SKM-1 (cell line): ENCODE measurements at regions not wholly inside any gene's neighbourhood (a gene's known extent, or its start where the extent isn't known, plus 50 kb on each side); places are given as distances from the start of the nearest gene placed in this dataset.
"Not testable (repeated sequence)": the region's sequence is repeated elsewhere in the genome, so short reads cannot be mapped to it uniquely, and the experiment has no call there.

Experiments
- DNase-seq: peaks from one replicate; lab custom pipeline; 2025; ENCODE audit not compliant: unreplicated experiment; lab: John Stamatoyannopoulos, UW

DNA sequence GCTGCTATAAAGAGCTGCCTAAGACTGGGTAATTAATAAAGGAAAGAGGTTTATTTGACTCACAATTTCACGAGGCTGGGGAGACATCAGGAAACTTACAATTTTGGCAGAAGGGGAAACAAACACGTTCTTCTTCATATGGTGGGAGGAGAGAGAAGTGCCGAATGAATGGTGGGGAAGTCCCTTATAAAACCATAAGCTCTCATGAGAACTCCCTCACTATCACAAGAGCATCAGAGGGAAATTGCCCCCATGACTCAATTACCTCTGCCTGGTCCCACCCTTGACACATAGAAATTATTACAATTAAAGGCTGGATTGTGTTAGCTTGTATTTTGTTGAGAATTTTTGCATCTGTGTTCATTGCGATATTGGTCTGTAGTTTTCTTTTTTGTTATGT, 460.5 kb upstream of the RAB6C start:
- DNase-seq = no peak

- DNase-seq = not testable (repeated sequence)
Observed at GRCh38 chr2:129532158-129532557, 447.3 kb upstream of the RAB6C start.

- DNase-seq = no peak
Observed at GRCh38 chr2:129548880-129549279, 430.6 kb upstream of the RAB6C start.

- no peak for DNase-seq
Observed at GRCh38 chr2:129550536-129550935, 428.9 kb upstream of the RAB6C start.

DNA sequence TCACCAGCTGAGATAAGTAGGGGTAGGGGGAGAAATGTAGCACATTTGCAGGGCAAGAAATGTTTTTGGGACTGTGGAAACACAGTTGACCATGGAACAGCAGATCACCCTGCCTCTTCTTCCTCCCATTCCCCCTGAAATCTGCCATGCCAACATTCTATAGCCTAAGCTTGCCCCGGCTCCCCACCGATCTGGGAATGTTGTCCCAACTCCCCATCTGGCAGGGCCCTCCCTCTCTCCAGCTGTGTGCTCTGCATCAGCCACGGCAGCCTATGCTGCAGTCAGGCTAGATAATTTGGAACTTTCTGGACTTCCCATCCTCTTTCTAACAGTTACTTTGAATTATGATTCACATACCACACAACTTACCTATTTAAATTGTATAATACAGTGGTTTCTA, 425.1 kb upstream of the RAB6C start:
- DNase-seq = no peak

- no peak for DNase-seq
Observed at GRCh38 chr2:129559101-129559500, 420.4 kb upstream of the RAB6C start.

GRCh38 chr2:129565551-129566109, 413.8 kb upstream of the RAB6C start:
- DNase-seq = no peak

GRCh38 chr2:129570812-129571211, 408.7 kb upstream of the RAB6C start:
- not testable (repeated sequence) for DNase-seq

GRCh38 chr2:129575431-129575830, 404.0 kb upstream of the RAB6C start:
- DNase-seq = no peak

GRCh38 chr2:129575880-129576279, 403.6 kb upstream of the RAB6C start:
- DNase-seq = no peak

DNA sequence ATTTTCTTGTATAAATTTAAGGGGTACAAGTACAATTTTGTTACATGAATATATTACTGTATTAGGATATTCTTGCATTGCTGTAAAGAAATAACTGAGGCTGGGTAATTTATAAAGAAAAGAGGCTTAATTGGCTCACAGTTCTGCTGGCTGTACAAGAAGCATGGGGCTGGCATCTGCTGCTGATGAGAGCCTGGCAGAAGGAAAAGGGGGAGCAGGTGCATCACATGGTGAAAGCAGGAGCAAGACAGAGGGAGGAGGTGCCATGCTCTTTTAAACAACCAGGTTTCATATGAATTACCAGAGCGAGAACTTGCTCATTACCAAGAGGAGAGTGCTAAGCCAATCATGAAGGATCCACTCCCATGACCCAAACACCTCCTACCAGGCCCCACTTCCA, 399.5 kb upstream of the RAB6C start:
- DNase-seq = no peak

DNA sequence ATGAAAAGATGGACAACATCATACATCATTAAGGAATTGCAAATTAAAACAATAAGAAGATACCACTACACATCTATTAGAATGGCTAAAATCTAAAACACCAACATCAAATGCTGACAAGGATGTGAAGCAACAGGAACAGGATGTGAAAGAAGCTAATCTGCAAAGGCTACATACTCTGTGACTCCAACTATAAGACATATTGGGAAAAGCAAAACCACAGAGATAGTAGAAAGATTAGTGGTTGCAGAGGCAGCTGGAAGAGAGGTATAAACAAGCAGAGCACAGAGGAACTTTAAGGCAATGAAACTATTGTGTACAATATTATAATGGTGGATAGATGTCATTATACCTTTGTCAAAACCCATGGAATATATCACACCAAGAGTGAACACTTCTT, 393.7 kb upstream of the RAB6C start:
- DNase-seq = no peak

- no peak for DNase-seq
Observed at GRCh38 chr2:129587426-129588064, 391.9 kb upstream of the RAB6C start.

DNA sequence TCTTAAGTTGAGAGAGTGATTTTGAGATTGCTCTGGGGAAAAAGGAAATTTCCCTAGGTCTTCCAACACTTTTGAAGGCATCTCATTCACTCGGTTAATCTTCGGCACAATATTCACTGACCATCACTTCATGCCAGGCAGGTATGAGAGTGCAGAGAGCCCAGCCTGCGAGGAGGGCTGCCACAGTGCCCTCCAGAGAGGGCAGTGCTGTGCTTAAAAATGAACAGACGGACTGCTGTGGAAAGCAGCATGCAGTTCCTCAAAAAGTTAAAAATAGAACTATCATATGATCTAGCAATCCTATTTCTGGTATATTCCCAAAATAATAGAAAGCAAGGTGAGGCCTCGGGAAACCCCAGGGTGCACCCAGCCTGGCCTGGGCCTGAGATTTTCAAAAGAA, 374.9 kb upstream of the RAB6C start:
- DNase-seq = no peak

DNA sequence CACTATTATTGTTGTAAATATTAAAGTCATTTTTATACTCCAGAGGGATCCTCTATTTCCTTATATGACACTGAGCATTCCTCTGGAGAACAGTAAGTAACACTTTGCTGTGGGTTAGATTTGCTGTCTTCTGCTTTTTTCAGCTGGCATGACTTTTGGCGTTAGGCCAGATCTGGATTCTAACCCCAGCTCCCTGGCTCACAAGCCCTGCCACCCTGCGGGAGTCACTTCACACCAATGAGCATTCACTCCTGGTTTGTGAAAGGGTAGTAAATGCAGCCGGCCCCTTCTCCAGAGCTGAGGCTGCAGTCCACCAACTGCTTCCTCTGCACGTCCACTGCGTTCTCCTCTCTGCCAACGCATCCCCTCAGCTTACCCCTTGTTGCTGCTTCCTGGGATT, 373.8 kb upstream of the RAB6C start:
- no peak for DNase-seq

DNA sequence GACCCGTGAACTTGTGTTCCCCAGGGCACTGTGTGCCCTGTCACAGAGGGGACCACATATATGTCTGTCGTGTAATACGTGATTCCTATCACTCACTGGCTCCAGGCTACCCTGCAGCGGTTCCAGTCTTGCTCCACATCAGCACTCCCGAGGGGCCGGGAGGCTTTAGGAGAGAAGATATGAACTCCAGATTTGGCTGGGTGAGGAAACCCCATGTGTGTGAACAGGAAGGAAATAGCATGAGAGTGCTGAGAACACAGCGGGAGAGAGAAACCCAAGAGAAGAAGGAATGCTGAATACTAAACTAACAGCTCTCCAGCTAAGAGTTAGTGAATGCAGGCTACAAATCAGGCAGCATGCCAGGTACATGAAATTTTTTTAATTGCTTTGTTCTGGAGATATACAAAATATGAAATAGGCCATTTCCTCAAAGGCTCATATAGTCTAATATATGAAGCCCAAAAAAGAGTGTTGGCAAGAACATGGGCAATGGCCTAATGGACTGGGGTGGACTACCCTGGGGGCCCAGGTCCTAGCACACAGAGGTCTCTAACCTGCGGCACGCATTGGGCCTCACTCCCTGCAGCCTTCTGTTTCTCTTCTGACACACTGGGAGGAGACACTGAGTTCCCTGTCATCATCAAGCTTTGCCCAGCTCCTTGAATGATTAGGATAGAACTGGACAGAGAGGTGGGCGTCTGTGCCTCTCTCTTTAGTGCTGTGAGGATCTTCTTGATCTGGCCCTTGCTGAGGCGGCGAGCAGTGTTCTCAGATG, 372.8 kb upstream of the RAB6C start:
- no peak for DNase-seq

DNA sequence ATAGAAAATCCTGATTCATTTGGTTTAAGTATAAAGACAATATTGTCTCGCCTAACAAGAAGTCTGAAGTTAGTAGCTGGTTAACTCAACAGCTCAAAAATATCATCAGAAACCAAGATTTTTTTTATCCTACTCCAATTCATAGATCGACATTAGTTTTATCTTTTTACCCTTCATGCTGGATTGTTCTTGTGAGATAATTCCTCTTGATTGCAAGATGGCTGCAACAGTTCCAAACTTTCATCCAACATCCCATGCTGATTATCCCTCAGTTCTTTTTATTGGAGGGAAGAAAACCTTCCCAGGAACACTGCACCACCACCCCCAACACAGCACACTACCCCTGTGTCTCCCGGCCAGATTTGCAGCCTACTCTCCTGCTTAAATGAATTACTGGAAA, 370.2 kb upstream of the RAB6C start:
- no peak for DNase-seq

DNA sequence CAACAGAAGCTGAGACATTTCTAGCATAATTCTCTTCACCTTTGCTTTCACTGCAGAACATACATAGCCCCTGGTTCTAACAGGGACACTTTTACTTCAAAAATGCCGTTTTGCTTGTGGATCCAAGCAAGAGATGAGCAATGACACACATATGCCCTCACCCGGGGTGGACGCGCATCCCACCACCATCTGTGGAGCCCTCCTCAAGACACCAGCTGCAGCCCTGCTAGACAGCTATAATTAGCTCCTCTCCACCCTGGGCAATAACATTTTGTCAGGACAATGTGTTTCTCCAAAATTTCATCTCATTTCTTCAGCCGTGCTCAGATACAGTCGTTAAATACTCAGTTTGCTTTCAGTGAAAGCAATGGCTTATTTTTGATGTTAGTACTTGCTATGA, 368.7 kb upstream of the RAB6C start:
- DNase-seq = no peak

- no peak for DNase-seq
Observed at GRCh38 chr2:129611471-129611870, 368.0 kb upstream of the RAB6C start.

DNA sequence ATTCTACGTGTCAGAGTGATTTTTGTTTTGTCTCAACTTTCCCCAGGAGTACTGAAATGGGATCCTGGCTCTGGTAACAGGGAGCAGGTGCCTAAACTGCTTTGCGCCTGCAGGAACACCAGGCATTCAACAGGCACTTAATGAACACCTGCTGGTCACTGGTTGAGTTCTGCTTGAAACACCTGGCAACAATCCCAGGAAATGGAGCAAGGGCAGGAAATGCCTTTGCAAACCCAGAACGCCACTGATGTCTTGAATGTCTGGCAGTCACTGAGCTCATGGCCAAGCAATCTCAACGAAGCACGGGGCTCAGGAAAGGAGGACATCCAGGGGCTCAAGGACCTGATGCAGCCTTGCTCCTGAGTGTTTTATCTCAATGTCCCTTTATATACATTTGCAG, 360.0 kb upstream of the RAB6C start:
- DNase-seq = no peak

GRCh38 chr2:129620411-129620810, 359.1 kb upstream of the RAB6C start:
- no peak for DNase-seq

DNA sequence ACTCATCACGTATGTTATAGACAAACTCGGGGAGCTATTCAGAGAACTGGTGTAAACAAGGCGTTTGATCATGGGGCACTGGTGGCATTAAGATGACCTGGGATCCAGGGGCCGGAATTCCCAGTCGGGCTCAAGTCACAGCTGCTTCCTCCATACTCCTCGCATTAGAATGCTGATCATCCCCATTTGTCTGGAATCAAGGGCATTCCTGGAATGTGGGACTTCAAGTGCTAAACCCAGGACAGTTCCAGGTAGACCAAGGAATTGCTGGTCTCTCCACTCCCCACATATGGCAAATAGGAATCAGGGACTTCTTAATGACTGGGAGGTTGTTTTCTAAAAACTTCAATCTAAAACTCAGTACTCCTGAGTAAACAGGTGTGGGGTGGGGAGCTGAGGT, 355.7 kb upstream of the RAB6C start:
- no peak for DNase-seq

GRCh38 chr2:129627437-129627836, 352.0 kb upstream of the RAB6C start:
- no peak for DNase-seq
